HFFc6 (cell line): ENCODE measurements at regions not wholly inside any gene's neighbourhood (a gene's known extent, or its start where the extent isn't known, plus 50 kb on each side); places are given as distances from the start of the nearest gene placed in this dataset.

Experiments
- DNase-seq: peaks from one replicate; pipeline ENCODE4 v3.0.0-alpha.2; 2018
- H3K27ac Mint-ChIP-seq: 2 replicates; pipeline ENCODE4 v1.8.0; 2020; ENCODE audit warnings: mild to moderate bottlenecking, mixed read lengths
- H3K27me3 Mint-ChIP-seq: 2 replicates; pipeline ENCODE4 v1.8.0; 2021; ENCODE audit warnings: mild to moderate bottlenecking, moderate library complexity, mixed read lengths; ENCODE audit not compliant: insufficient read depth
- H3K36me3 Mint-ChIP-seq: 2 replicates; pipeline ENCODE4 v1.8.0; 2021; ENCODE audit warnings: low read depth, mixed read lengths
- H3K4me1 Mint-ChIP-seq: 2 replicates; pipeline ENCODE4 v1.8.0; 2020; ENCODE audit warnings: low read depth, mixed read lengths
- H3K4me3 Mint-ChIP-seq: 2 replicates; pipeline ENCODE4 v1.8.0; 2020; ENCODE audit warnings: mild to moderate bottlenecking, moderate library complexity, mixed read lengths
- H3K9me3 Mint-ChIP-seq: 2 replicates; pipeline ENCODE4 v1.8.0; 2020; ENCODE audit warnings: mild to moderate bottlenecking, mixed read lengths
- CTCF ChIP-seq: fragments of 200-600 bp; sonication (generic); IDR thresholded peaks from 2 replicates; pipeline ENCODE4 v1.5.0; 2021; ENCODE audit warnings: antibody characterized with exemption, mild to moderate bottlenecking

DNA sequence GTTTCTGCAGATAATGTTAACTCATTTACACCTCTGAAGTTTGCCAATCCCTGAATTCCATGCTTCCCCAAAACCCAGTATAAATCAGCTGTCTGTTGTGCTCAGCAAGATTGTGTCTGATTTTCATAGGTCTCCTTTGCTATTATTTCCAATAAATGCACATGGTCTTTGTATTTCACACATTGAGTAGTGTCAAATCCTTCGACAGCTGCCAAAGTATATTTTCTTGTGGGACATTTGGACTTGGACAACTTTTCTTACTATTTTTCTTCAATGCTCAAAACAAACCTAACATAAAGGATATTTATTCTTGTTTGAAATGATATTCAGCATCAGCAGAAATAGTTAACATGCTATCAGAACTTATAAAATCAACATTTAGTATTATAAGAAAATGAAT is 406.1 kb upstream of the OR4E1 start:
- H3K4me1 Mint-ChIP-seq: no peaks in the 10 kb centered on the region
- no peaks in the 10 kb centered on the region for H3K36me3 Mint-ChIP-seq
- peaks cover 16% of the 10 kb centered on the region; the same call in 1 of the 2 replicates for H3K9me3 Mint-ChIP-seq
- TF ChIP-seq CTCF: no peak
- DNase-seq: no peak
- H3K27ac Mint-ChIP-seq: no peak overlapping the region
- no peak overlapping the region for H3K4me3 Mint-ChIP-seq
- no peaks in the 10 kb centered on the region; the same call in 1 of the 2 replicates for H3K27me3 Mint-ChIP-seq

- peaks cover 4% of the 10 kb centered on the region; the same call in 1 of the 2 replicates for H3K36me3 Mint-ChIP-seq
Observed at GRCh38 chr14:22073801-22074200, 400.2 kb upstream of the OR4E1 start.

GRCh38 chr14:22071006-22071405 is 397.4 kb upstream of the OR4E1 start:
- H3K4me1 Mint-ChIP-seq: no peaks in the 10 kb centered on the region
- no peaks in the 10 kb centered on the region; the same call in 1 of the 2 replicates for H3K27me3 Mint-ChIP-seq
- H3K36me3 Mint-ChIP-seq: peaks cover 4% of the 10 kb centered on the region; the same call in 1 of the 2 replicates
- no peak overlapping the region for H3K27ac Mint-ChIP-seq
- DNase-seq: no peak
- H3K4me3 Mint-ChIP-seq: no peak overlapping the region
- H3K9me3 Mint-ChIP-seq: peaks cover 26% of the 10 kb centered on the region
- TF ChIP-seq CTCF: no peak

More at GRCh38 chr14:22073801-22074200, 400.2 kb upstream of the OR4E1 start:
- H3K9me3 Mint-ChIP-seq: peaks cover 41% of the 10 kb centered on the region
- no peaks in the 10 kb centered on the region for H3K4me1 Mint-ChIP-seq
- H3K27ac Mint-ChIP-seq: no peak overlapping the region
- no peak for DNase-seq
- H3K4me3 Mint-ChIP-seq: no peak overlapping the region
- H3K27me3 Mint-ChIP-seq: no peaks in the 10 kb centered on the region; the same call in 1 of the 2 replicates
- no peak for TF ChIP-seq CTCF

GRCh38 chr14:22070119-22070982 is 396.7 kb upstream of the OR4E1 start:
- Mint-ChIP-seq H3K9me3 (peaks cover 30% of the 10 kb centered on the region), H3K4me1 (no peaks in the 10 kb centered on the region), H3K36me3 (peaks cover 4% of the 10 kb centered on the region; the same call in 1 of the 2 replicates), H3K27ac (no peak overlapping the region), H3K4me3 (no peak overlapping the region), H3K27me3 (no peaks in the 10 kb centered on the region; the same call in 1 of the 2 replicates)
- no peak for TF ChIP-seq CTCF
- DNase-seq: no peak

GRCh38 chr14:22065347-22065746 is 391.7 kb upstream of the OR4E1 start:
- Mint-ChIP-seq H3K27me3 (no peaks in the 10 kb centered on the region), H3K9me3 (peaks cover 23% of the 10 kb centered on the region), H3K36me3 (no peaks in the 10 kb centered on the region), H3K27ac (no peak overlapping the region), H3K4me1 (no peaks in the 10 kb centered on the region), H3K4me3 (no peak overlapping the region)
- DNase-seq: no peak
- TF ChIP-seq CTCF: no peak
